Mammary epithelial cell (primary cell): ENCODE measurements at regions not wholly inside any gene's neighbourhood (a gene's known extent, or its start where the extent isn't known, plus 50 kb on each side); places are given as distances from the start of the nearest gene placed in this dataset.

Experiments
- CTCF ChIP-seq, 2 donors: IDR thresholded peaks in 1 of 2; conservative IDR thresholded peaks in 1 of 2; 2 replicates each; pipeline ENCODE4 v1.5.1; 2011 to 2012; ENCODE audit warnings: inconsistent platforms in 2 of 2, low read length in 2 of 2, mild to moderate bottlenecking in 2 of 2, control low read depth in 1 of 2, low read depth in 1 of 2; ENCODE audit not compliant: insufficient read depth in 1 of 2; ENCODE audit errors: extremely low read depth in 1 of 2
- EZH2 ChIP-seq: IDR thresholded peaks from 2 replicates; pipeline ENCODE4 v1.6.1; 2012; ENCODE audit warnings: low read length, inconsistent platforms, borderline replicate concordance

GRCh38 chr18:77548790-77549420 is 299.3 kb downstream of the GALR1 start:
- TF ChIP-seq CTCF (conservative IDR thresholded peaks at IDR 0.05 in 1 of 2, IDR thresholded peaks at IDR 0.05 in 1 of 2; ENCODE audit: extremely low read depth in 1 of 2, insufficient read depth in 1 of 2, low read depth in 1 of 2, low read length in 2 of 2) = no peak
- no peak for TF ChIP-seq EZH2
